ENCODE measurements at regions not wholly inside any gene's neighbourhood (a gene's known extent, or its start where the extent isn't known, plus 50 kb on each side); places are given as distances from the start of the nearest gene placed in this dataset.

DNA sequence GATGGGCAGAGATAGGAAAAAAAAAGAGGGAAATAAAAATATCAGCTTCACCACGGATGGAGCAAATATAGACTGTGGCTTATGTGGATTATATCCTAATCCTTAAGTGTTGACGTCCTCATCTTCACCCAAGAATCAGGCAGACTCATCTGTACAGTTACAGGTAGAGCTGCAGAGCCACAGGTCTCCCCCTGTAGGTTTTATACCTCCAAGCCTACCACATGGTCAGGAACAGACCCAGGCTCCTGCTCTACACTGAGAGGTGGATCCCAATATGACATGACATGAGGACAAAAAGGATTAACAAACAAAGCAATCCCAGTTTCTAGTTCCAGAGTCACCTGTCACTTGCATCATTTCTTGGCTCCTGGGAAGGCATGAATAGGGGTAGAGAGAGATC, 400.8 kb downstream of the SEMA3D start:
- ChIA-PET POLR2A (no interaction called here), CTCF (no interaction called here)
- DNase-seq (ENCODE audit: low read depth, low spot score), result no peak
- no peaks in the 10 kb centered on the region for H3K9me3 ChIP-seq (ENCODE audit: control insufficient read depth, insufficient read depth, low read length)
- no peak overlapping the region for H3K27ac ChIP-seq (ENCODE audit: low read depth, low read length)
- H3K4me3 ChIP-seq (ENCODE audit: low read depth, low read length), result no peak overlapping the region
- TF ChIP-seq, protein P1, sequence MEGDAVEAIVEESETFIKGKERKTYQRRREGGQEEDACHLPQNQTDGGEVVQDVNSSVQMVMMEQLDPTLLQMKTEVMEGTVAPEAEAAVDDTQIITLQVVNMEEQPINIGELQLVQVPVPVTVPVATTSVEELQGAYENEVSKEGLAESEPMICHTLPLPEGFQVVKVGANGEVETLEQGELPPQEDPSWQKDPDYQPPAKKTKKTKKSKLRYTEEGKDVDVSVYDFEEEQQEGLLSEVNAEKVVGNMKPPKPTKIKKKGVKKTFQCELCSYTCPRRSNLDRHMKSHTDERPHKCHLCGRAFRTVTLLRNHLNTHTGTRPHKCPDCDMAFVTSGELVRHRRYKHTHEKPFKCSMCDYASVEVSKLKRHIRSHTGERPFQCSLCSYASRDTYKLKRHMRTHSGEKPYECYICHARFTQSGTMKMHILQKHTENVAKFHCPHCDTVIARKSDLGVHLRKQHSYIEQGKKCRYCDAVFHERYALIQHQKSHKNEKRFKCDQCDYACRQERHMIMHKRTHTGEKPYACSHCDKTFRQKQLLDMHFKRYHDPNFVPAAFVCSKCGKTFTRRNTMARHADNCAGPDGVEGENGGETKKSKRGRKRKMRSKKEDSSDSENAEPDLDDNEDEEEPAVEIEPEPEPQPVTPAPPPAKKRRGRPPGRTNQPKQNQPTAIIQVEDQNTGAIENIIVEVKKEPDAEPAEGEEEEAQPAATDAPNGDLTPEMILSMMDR (IDR thresholded peaks at IDR 0.05; ENCODE audit: low read depth, low read length), result no peak
- H3K27me3 ChIP-seq (ENCODE audit: control insufficient read depth, insufficient read depth, low read length), result no peaks in the 10 kb centered on the region

DNA sequence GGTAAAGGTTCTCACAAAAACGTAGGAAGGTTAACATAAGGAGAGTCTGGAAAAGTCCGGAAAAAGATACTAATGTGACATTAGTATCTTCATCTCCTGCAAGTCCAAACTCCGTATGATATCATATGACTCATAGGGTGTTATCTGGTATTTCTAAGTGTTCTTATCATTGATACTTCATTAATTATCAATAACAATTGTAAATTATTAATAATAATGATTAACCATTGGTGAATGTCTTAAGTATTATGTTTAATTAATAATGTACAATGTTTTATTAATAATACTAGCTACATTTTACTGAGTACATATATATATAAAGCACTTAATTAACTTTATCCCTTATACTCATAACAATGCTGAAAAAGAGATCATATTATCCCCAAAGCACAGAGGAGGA, 402.4 kb downstream of the SEMA3D start:
- ChIA-PET CTCF (no interaction called here), POLR2A (no interaction called here)
- DNase-seq (ENCODE audit: low read depth, low spot score), result no peak
- TF ChIP-seq, protein P1 (IDR thresholded peaks at IDR 0.05; ENCODE audit: low read depth, low read length), result no peak
- Histone ChIP-seq H3K9me3 (ENCODE audit: control insufficient read depth, insufficient read depth, low read length) (no peaks in the 10 kb centered on the region), H3K27ac (ENCODE audit: low read depth, low read length) (no peak overlapping the region), H3K4me3 (ENCODE audit: low read depth, low read length) (no peak overlapping the region), H3K27me3 (ENCODE audit: control insufficient read depth, insufficient read depth, low read length) (no peaks in the 10 kb centered on the region)

DNA sequence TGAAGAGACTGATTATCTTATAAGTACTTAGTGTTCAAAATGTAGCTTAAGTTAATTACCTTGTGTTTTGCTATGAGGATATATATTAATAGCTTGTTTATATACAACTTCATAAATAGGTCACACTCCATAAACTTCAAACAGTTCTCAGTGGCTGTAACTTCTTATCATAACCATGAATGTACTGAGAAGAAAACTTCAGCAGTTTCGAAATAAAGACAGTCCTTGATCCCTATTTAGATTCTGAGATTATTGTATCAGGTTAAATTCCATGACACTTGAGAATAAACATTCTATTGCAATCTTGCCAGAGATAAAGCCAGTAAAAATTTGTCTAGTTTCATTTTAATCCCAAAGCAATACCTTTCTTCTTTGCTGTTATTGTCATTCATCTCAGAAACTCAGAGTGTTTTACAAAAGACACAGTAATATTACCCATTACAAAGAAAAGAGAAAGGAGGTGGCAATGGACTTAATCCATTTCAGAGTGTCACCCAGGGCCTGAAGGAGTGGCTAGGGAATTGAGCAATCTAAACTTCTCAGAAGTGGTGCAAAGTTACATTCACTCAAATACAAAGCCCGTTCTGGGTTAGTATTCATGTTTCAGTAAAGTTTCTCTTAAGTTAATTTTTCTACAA, 403.6 kb downstream of the SEMA3D start:
- no peak for DNase-seq (ENCODE audit: low read depth, low spot score)
- H3K27ac ChIP-seq (ENCODE audit: low read depth, low read length), result no peak overlapping the region
- POLR2A ChIA-PET, result no interaction called here
- no peaks in the 10 kb centered on the region for H3K27me3 ChIP-seq (ENCODE audit: control insufficient read depth, insufficient read depth, low read length)
- H3K9me3 ChIP-seq (ENCODE audit: control insufficient read depth, insufficient read depth, low read length), result no peaks in the 10 kb centered on the region
- no peak overlapping the region for H3K4me3 ChIP-seq (ENCODE audit: low read depth, low read length)
- TF ChIP-seq, protein P1 (IDR thresholded peaks at IDR 0.05; ENCODE audit: low read depth, low read length), result no peak
- CTCF ChIA-PET, result no interaction called here

DNA sequence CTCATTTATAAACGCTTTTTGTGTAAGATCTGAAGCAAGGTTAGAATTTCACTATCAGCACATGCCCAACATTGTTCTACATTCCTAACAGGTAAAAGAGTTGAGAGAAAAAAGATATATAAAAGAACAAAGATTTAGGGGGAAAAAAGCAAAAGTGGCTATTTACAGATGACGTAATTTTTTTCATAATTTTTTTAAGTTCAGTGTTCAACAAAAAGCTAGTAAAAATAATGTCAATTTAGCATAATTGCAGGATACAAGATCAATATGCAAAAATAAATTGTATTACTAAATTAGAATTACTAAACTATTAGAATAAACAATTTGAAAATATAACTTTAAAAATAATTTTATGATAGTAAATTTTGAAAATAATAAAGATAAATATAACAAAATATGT, 405.0 kb downstream of the SEMA3D start:
- CTCF ChIA-PET, result no interaction called here
- TF ChIP-seq, protein P1 (IDR thresholded peaks at IDR 0.05; ENCODE audit: low read depth, low read length), result no peak
- no peak for DNase-seq (ENCODE audit: low read depth, low spot score)
- Histone ChIP-seq H3K27me3 (ENCODE audit: control insufficient read depth, insufficient read depth, low read length) (no peaks in the 10 kb centered on the region), H3K4me3 (ENCODE audit: low read depth, low read length) (no peak overlapping the region), H3K9me3 (ENCODE audit: control insufficient read depth, insufficient read depth, low read length) (no peaks in the 10 kb centered on the region), H3K27ac (ENCODE audit: low read depth, low read length) (no peak overlapping the region)
- POLR2A ChIA-PET, result no interaction called here

DNA sequence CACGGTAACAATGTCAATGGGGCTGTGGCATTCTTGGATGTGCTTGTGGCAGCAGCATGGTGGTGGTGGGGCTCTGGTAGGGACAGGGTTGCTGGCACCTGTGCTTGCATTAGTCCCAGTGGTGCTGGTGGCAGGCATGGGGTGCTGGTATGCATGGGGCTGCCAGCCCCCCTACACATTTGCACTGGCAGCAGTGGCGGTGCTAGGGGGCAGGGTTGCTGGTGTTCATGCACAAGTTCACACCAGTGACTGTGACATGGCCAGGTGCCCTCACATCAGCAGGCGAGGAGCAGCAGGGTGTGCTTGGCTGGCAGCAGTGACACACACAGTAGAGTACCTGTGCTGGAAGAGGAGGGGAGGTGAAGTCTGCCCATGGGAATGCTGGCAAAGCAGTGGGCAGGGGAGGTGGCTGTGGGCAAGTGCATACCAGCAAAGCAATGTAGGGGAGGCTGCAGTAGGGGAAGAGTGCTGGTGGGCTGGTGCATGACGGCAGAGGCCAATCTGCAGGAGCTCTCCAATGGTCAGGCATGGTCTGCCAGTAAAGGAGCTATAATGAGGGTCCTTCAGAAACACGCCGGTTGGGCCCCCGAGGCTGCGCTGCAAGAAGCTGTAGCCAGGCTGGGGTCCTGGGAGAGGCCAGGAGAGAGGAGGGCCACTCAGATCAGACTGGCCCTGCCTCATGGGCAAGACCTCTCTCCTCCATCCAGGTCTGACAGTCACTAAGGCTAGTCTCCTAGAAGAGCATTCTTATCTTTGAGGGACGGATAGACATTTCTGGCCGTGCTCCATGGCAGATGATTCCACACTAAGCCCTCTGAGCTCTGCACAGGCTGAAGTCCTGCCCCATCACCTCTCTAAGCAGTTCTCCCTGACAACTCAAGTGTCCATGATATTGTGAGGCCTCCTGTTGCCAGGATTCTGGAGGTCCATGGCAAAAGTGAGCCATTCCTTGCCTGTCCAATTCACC, 406.4 kb downstream of the SEMA3D start:
- Histone ChIP-seq H3K27ac (ENCODE audit: low read depth, low read length) (no peak overlapping the region), H3K27me3 (ENCODE audit: control insufficient read depth, insufficient read depth, low read length) (no peaks in the 10 kb centered on the region), H3K4me3 (ENCODE audit: low read depth, low read length) (no peak overlapping the region), H3K9me3 (ENCODE audit: control insufficient read depth, insufficient read depth, low read length) (no peaks in the 10 kb centered on the region)
- ChIA-PET POLR2A (no interaction called here), CTCF (no interaction called here)
- TF ChIP-seq, protein P1 (IDR thresholded peaks at IDR 0.05; ENCODE audit: low read depth, low read length), result no peak
- DNase-seq (ENCODE audit: low read depth, low spot score), result no peak

Data from AG04450 (cell line).